ENCODE measurements at regions not wholly inside any gene's neighbourhood (a gene's known extent, or its start where the extent isn't known, plus 50 kb on each side); places are given as distances from the start of the nearest gene placed in this dataset.

DNA sequence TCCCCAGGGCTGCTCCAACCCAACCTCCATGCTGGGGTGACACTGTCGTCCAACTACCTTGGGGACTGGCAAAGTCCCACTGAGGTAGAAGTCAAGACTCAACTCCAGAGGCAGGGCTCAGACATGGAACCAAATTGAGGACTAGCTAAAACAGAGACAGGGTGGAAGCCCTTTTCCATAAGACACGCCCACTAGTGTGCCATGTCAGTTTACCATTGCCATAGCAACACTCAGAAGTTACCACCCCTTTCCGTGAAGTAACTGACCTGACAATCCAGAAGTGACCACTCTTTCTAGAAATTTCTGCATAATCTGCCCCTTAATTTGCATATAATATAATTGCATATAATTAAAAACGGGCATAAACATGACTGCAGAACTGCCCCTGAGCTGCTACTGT, 409.6 kb downstream of the MED13L start:
- TF ChIP-seq PKNOX1 (IDR thresholded peaks at IDR 0.05) (no peak), ELF4 (IDR thresholded peaks at IDR 0.05) (no peak), FOXA1 (IDR thresholded peaks at IDR 0.05) (no peak)
